ENCODE measurements at regions not wholly inside any gene's neighbourhood (a gene's known extent, or its start where the extent isn't known, plus 50 kb on each side); places are given as distances from the start of the nearest gene placed in this dataset.

GRCh38 chr5:108696951-108697715 is 50.6 kb upstream of the FER start:
- no peak for TF ChIP-seq CTCF (IDR thresholded peaks at IDR 0.05)
- TF ChIP-seq POLR2A (IDR thresholded peaks at IDR 0.05), result no peak
- TF ChIP-seq POLR2AphosphoS5 (IDR thresholded peaks at IDR 0.05), result no peak

Measured in prostate gland (tissue), 2 donors.